Trophoblast cell (in vitro differentiated cells and primary cell): ENCODE measurements at regions not wholly inside any gene's neighbourhood (a gene's known extent, or its start where the extent isn't known, plus 50 kb on each side); places are given as distances from the start of the nearest gene placed in this dataset.

ENCODE experiments used
- DNase-seq, 2 donors: peaks; one replicate each; pipeline ENCODE4 v3.0.0-alpha.2; 2016
- H2AFZ ChIP-seq: 2 replicates; pipeline ENCODE4 v1.6.1; 2013; ENCODE audit warnings: low read length, moderate library complexity, mild to moderate bottlenecking; ENCODE audit not compliant: insufficient read depth, poor library complexity
- H2AK5ac ChIP-seq: 2 replicates; pipeline ENCODE4 v1.6.1; 2013; ENCODE audit warnings: mild to moderate bottlenecking, low read length
- H2BK120ac ChIP-seq: 2 replicates; pipeline ENCODE4 v1.6.1; 2013; ENCODE audit warnings: low read length, mild to moderate bottlenecking, moderate library complexity; ENCODE audit not compliant: insufficient read depth, poor library complexity
- H2BK12ac ChIP-seq: 2 replicates; pipeline ENCODE4 v1.6.1; 2013; ENCODE audit warnings: mild to moderate bottlenecking, low read length, moderate library complexity
- H2BK5ac ChIP-seq: 2 replicates; pipeline ENCODE4 v1.6.1; 2013; ENCODE audit warnings: low read length, low read depth, moderate library complexity, mild to moderate bottlenecking; ENCODE audit not compliant: poor library complexity
- H3K14ac ChIP-seq: 2 replicates; pipeline ENCODE4 v1.6.1; 2013; ENCODE audit warnings: mild to moderate bottlenecking, low read length
- H3K18ac ChIP-seq: 2 replicates; pipeline ENCODE4 v1.6.1; 2013; ENCODE audit warnings: mild to moderate bottlenecking, low read length
- H3K23ac ChIP-seq: 2 replicates; pipeline ENCODE4 v1.6.1; 2013; ENCODE audit warnings: low read length
- H3K27ac ChIP-seq: 2 replicates; pipeline ENCODE4 v1.5.1; 2013; ENCODE audit warnings: low read depth, mild to moderate bottlenecking, inconsistent platforms, low read length, moderate library complexity
- H3K27me3 ChIP-seq: 2 replicates; pipeline ENCODE4 v1.6.1; 2013; ENCODE audit warnings: inconsistent platforms, mild to moderate bottlenecking, low read length, moderate library complexity; ENCODE audit not compliant: insufficient read depth
- H3K36me3 ChIP-seq, 2 experiments: 1 replicate in 1 of 2; 2 replicates in 1 of 2; pipeline ENCODE4 v1.6.1; 2013; ENCODE audit warnings: low read length in 2 of 2, mild to moderate bottlenecking in 2 of 2, moderate library complexity in 1 of 2; ENCODE audit not compliant: insufficient read depth in 2 of 2, control insufficient read depth in 1 of 2
- H3K4ac ChIP-seq: 2 replicates; pipeline ENCODE4 v1.6.1; 2013; ENCODE audit warnings: low read depth, mild to moderate bottlenecking, low read length, moderate library complexity
- H3K4me1 ChIP-seq, 2 experiments: 1 replicate in 1 of 2; 2 replicates in 1 of 2; pipeline ENCODE4 v1.6.1; 2013; ENCODE audit warnings: low read length in 2 of 2, mild to moderate bottlenecking in 2 of 2, moderate library complexity in 1 of 2; ENCODE audit not compliant: insufficient read depth in 2 of 2, control insufficient read depth in 1 of 2
- H3K4me2 ChIP-seq: 2 replicates; pipeline ENCODE4 v1.6.1; 2013; ENCODE audit warnings: inconsistent platforms, mild to moderate bottlenecking, low read length, moderate library complexity
- H3K4me3 ChIP-seq: 2 replicates; pipeline ENCODE4 v1.5.1; 2013; ENCODE audit warnings: mild to moderate bottlenecking, low read depth, low read length, inconsistent platforms
- H3K79me1 ChIP-seq: one replicate; pipeline ENCODE4 v1.6.1; 2013; ENCODE audit warnings: low read length
- H3K79me2 ChIP-seq: 2 replicates; pipeline ENCODE4 v1.6.1; 2013; ENCODE audit warnings: low read length, mild to moderate bottlenecking; ENCODE audit not compliant: control insufficient read depth, insufficient read depth, poor library complexity
- H3K9ac ChIP-seq: 2 replicates; pipeline ENCODE4 v1.6.1; 2013; ENCODE audit warnings: mild to moderate bottlenecking, low read length
- H3K9me3 ChIP-seq: 2 replicates; pipeline ENCODE4 v1.6.1; 2013; ENCODE audit warnings: low read depth, mild to moderate bottlenecking, control low read depth, inconsistent platforms, low read length; ENCODE audit not compliant: insufficient read depth
- H4K12ac ChIP-seq: 2 replicates; pipeline ENCODE4 v1.6.1; 2013; ENCODE audit warnings: low read depth, mild to moderate bottlenecking, low read length, moderate library complexity
- H4K8ac ChIP-seq: 2 replicates; pipeline ENCODE4 v1.6.1; 2013; ENCODE audit warnings: low read depth, mild to moderate bottlenecking, low read length, moderate library complexity
- H4K91ac ChIP-seq: one replicate; pipeline ENCODE4 v1.6.1; 2013; ENCODE audit warnings: low read depth, mild to moderate bottlenecking, low read length, moderate library complexity
- WGBS: extraction: QIAGEN DNeasy Blood & Tissue Kit; methylation state at CpG from one replicate; pipeline ENCODE4 v1.1.7; 2013; ENCODE audit warnings: missing lambda C conversion rate; ENCODE audit not compliant: insufficient read length, insufficient coverage; ENCODE audit errors: extremely low coverage; 5-methylcytosine and 5-hydroxymethylcytosine counted together

DNA sequence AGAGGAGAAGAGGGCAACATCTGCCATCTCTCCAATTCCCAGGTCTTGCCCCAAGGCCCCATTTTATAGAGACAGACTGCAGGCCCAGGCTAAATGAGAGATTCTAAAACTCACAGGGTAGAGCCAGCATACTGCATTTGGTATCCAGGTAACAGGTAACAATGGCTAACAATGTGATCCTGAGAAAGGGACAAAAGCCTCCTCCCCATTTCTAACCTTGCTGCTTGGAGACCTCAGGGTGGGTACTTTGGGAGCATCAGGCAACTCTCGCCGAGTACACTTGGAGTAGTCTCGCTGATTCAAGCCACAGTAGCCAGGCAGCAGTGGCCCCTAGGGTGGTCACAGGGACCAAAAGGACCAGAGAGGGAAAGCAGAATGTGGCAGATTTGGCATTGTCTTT, 162.6 kb upstream of the PLEKHA5 start:
- DNase-seq, result no peak
- no CpG with 5 or more reads among the region's 3 CpGs for WGBS
- Histone ChIP-seq H2AFZ (no peak overlapping the region), H2BK120ac (no peak overlapping the region), H2BK12ac (no peak overlapping the region), H3K23ac (no peak overlapping the region), H3K9me3 (no peaks in the 10 kb centered on the region), H3K36me3 (no peaks in the 10 kb centered on the region), H3K4me1 (peaks cover 2 to 3% of the 10 kb centered on the region in 2 experiments), H3K9ac (no peak overlapping the region), H3K4me3 (no peak overlapping the region), H2AK5ac (no peak overlapping the region), H3K4ac (no peak overlapping the region), H3K79me2 (no peaks in the 10 kb centered on the region), H3K27me3 (no peaks in the 10 kb centered on the region), H3K14ac (no peak overlapping the region), H2BK5ac (no peak overlapping the region), H3K18ac (no peak overlapping the region), H3K4me2 (no peak overlapping the region), H4K12ac (no peak overlapping the region), H4K8ac (no peak overlapping the region), H4K91ac (no peak overlapping the region), H3K27ac (no peak overlapping the region), H3K79me1 (no peaks in the 10 kb centered on the region)

DNA sequence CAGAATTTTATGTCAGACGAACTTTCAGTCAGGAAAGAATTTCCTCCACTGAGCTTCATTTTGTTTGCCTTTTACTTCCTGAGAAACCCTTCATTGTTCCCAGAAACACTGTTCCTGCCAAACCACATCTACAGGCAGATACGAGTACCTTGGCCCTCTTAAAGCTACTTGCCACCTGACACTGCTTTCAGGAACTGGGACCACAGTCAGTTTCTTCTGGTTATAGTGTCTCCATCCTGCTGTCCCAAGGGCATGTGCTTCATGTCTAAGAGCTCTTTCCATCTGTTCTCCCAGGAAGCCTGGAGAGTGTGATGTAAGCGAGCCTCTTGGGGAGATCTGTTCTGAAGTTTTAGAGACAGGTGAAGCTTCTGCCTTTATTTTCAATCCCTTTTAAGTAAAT, 161.7 kb upstream of the PLEKHA5 start:
- Histone ChIP-seq H4K12ac (no peak overlapping the region), H4K8ac (no peak overlapping the region), H3K79me2 (no peaks in the 10 kb centered on the region), H3K79me1 (no peaks in the 10 kb centered on the region), H3K36me3 (no peaks in the 10 kb centered on the region), H2AFZ (no peak overlapping the region), H3K4me1 (peaks cover 2 to 3% of the 10 kb centered on the region in 2 experiments), H3K4ac (no peak overlapping the region), H3K9ac (no peak overlapping the region), H2AK5ac (no peak overlapping the region), H2BK12ac (no peak overlapping the region), H3K4me2 (no peak overlapping the region), H3K27me3 (no peaks in the 10 kb centered on the region), H3K9me3 (no peaks in the 10 kb centered on the region), H3K23ac (no peak overlapping the region), H3K4me3 (no peak overlapping the region), H2BK5ac (no peak overlapping the region), H3K18ac (no peak overlapping the region), H3K14ac (no peak overlapping the region), H2BK120ac (no peak overlapping the region), H3K27ac (no peak overlapping the region), H4K91ac (no peak overlapping the region)
- WGBS, result no CpG with 5 or more reads among the region's 3 CpGs
- no peak for DNase-seq

DNA sequence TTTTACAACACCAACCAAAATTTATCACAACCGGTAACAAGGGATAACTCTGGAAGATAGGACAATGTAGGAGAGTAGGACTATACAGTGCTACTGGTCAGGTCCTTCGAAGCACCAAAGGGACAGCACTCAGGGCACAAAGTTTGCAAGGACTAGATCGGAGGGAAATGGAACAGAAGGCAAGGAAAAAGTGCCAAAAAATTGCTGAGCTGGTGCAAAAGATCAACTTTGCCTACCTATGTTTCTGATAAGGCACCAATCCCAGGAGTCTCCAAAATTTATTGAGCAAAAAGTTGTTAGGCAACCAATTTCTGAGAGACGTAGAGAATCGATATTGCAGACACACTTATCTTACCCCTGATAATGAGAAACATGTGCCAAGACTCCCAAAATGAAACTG, 160.0 kb upstream of the PLEKHA5 start:
- Histone ChIP-seq H3K4me2 (no peak overlapping the region), H2BK120ac (no peak overlapping the region), H3K27me3 (no peaks in the 10 kb centered on the region), H3K79me2 (no peaks in the 10 kb centered on the region), H4K8ac (no peak overlapping the region), H3K18ac (no peak overlapping the region), H2BK5ac (no peak overlapping the region), H3K9me3 (no peaks in the 10 kb centered on the region), H3K4me1 (peaks cover 2 to 3% of the 10 kb centered on the region in 2 experiments), H2BK12ac (no peak overlapping the region), H2AFZ (no peak overlapping the region), H3K4me3 (no peak overlapping the region), H3K23ac (no peak overlapping the region), H2AK5ac (no peak overlapping the region), H3K14ac (no peak overlapping the region), H4K91ac (no peak overlapping the region), H4K12ac (no peak overlapping the region), H3K36me3 (no peaks in the 10 kb centered on the region), H3K27ac (no peak overlapping the region), H3K79me1 (no peaks in the 10 kb centered on the region), H3K9ac (no peak overlapping the region), H3K4ac (no peak overlapping the region)
- whole genome bisulfite sequencing, result no CpG with 5 or more reads among the region's 5 CpGs
- no peak for DNase-seq

DNA sequence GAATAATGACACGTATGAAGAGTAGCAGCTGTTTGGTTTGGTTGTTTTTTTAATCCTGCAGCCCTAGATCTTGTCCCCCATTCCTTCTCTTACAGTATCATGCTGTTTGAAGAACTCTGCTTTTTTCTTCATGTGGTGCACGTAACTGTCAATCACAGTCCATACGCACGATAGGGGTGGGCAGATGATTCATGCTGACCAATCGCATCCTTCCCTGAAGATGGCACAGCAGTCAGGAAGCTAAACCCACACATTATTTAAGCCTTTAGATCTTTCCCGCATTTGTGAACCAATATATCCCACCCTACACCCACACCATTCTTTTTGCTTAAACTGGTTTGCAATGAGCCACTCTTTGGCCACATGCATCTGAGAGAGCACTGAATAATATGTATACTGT, 158.9 kb upstream of the PLEKHA5 start:
- WGBS, result no CpG with 5 or more reads among the region's 6 CpGs
- Histone ChIP-seq H4K8ac (no peak overlapping the region), H3K4ac (no peak overlapping the region), H2AFZ (no peak overlapping the region), H3K14ac (no peak overlapping the region), H3K36me3 (no peaks in the 10 kb centered on the region), H3K23ac (no peak overlapping the region), H3K4me1 (no peaks in the 10 kb centered on the region), H3K9me3 (no peaks in the 10 kb centered on the region), H3K27ac (no peak overlapping the region), H3K79me2 (no peaks in the 10 kb centered on the region), H4K91ac (no peak overlapping the region), H3K9ac (no peak overlapping the region), H2AK5ac (no peak overlapping the region), H3K27me3 (no peaks in the 10 kb centered on the region), H3K4me3 (no peak overlapping the region), H2BK120ac (no peak overlapping the region), H2BK12ac (no peak overlapping the region), H3K79me1 (no peaks in the 10 kb centered on the region), H4K12ac (no peak overlapping the region), H3K18ac (no peak overlapping the region), H3K4me2 (no peak overlapping the region), H2BK5ac (no peak overlapping the region)
- no peak for DNase-seq
